ENCODE measurements at regions not wholly inside any gene's neighbourhood (a gene's known extent, or its start where the extent isn't known, plus 50 kb on each side); places are given as distances from the start of the nearest gene placed in this dataset.
"Not testable (repeated sequence)": the region's sequence is repeated elsewhere in the genome, so short reads cannot be mapped to it uniquely, and the experiment has no call there.

GRCh38 chr5:36739751-36740221 is 133.4 kb downstream of the SLC1A3 start:
- peak; percentile 56 for DNase-seq (ENCODE audit: extremely low read depth, low read depth)

DNA sequence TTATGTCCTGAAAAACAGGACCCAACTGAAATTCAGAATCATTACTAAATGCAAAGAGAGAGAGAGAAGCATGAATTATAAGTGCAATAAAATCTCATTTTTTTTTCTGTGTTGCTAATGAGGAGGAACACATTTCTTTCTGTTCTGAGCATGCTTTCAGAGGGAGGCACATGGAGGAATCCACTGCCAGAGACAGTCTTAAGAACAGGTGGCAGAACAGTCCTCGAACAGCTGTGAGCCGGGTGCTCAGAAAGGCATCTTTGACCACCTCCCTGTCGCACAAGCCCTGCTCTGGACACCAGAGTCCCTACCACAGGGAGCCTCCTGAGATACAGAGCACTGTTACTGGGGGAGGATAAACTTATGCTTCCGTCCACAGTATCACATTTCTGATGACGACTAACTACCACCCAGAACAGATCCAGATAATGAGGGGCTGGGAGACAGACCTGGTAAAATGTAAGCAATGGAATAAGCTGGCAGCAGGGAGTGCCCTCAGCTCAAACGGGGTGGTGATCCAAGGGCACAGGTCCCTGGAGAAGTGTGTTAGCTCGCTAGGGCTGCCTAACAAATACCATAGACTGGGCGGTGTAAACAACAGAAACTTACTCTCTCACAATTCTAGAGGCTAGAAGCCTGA is 134.0 kb downstream of the SLC1A3 start:
- DNase-seq (ENCODE audit: extremely low read depth, low read depth): no peak

- DNase-seq (ENCODE audit: extremely low read depth, low read depth): no peak
Observed at GRCh38 chr5:36741128-36741527, 134.7 kb downstream of the SLC1A3 start.

GRCh38 chr5:36743891-36744772 is 132.4 kb upstream of the NIPBL start:
- peak; percentile 78 for DNase-seq (ENCODE audit: extremely low read depth, low read depth)

DNA sequence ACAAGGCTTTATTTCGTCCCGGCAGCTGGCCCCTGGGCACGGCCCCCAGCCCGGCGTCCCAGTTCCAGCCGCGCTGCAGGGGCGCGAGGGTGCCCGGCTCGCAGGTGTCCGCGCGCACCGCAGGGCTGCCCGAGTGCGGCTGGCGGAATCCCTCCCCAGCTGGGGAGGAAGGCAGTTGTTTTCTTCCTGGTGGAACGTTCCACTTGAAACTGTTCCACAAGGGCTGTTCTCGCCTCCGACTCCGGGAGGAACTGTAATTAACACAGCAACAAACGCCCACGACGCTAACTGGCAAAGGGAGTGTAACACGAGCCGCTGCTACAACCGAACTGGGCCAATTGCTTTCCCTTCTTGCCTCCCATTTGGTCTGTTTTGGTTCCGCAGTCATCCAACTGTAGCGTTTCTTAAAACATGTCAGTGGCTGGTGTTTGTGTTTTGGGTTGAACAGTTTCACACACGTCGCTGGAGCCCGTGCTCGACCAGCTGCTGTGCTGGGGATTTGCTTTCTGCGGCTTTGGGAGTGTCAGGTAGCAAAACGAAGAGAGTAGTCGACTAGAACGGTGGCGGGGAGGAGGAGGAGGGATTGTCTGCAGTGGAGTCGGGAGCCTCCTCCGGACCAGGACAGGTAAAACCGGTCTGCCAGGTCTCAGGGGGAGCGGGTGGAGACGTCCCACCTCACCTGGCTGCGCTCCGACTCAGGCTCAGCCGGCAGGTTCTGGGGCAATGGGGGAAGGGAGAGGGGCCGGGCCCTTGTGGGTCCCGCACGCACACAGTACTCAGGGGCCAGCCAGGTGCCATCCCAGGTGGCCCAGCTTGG is 131.6 kb upstream of the NIPBL start:
- no peak for DNase-seq (ENCODE audit: extremely low read depth, low read depth)

GRCh38 chr5:36747794-36748193 is 128.8 kb upstream of the NIPBL start:
- DNase-seq (ENCODE audit: extremely low read depth, low read depth): not testable (repeated sequence)

DNA sequence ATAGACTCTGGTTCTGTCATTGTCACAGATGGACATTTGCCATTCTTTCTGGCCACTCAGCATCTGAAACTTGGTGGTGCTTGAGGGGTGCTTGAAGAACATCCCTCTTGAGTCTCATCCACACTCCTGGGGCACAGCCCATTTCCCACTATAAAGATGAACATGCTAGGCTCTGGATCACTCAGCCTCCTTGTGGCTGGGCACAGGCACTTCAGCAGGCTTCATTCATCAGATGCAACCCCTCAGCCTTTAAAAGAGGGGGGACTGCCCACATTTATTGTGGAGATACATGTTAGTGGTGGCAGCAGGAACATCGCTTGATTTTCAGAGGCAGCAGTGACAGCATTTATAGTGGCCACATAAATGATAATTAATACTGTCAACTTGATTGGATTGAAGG is 124.7 kb upstream of the NIPBL start:
- no peak for DNase-seq (ENCODE audit: extremely low read depth, low read depth)

GRCh38 chr5:36755342-36755741 is 121.2 kb upstream of the NIPBL start:
- DNase-seq (ENCODE audit: extremely low read depth, low read depth): no peak

- no peak for DNase-seq (ENCODE audit: extremely low read depth, low read depth)
Observed at GRCh38 chr5:36755920-36756488, 120.6 kb upstream of the NIPBL start.

- DNase-seq (ENCODE audit: extremely low read depth, low read depth): no peak
Observed at GRCh38 chr5:36756848-36757247, 119.7 kb upstream of the NIPBL start.

- no peak for DNase-seq (ENCODE audit: extremely low read depth, low read depth)
Observed at GRCh38 chr5:36759117-36759516, 117.5 kb upstream of the NIPBL start.

GRCh38 chr5:36763454-36763853 is 113.1 kb upstream of the NIPBL start:
- DNase-seq (ENCODE audit: extremely low read depth, low read depth): no peak

GRCh38 chr5:36765876-36766275 is 110.7 kb upstream of the NIPBL start:
- DNase-seq (ENCODE audit: extremely low read depth, low read depth): no peak

DNA sequence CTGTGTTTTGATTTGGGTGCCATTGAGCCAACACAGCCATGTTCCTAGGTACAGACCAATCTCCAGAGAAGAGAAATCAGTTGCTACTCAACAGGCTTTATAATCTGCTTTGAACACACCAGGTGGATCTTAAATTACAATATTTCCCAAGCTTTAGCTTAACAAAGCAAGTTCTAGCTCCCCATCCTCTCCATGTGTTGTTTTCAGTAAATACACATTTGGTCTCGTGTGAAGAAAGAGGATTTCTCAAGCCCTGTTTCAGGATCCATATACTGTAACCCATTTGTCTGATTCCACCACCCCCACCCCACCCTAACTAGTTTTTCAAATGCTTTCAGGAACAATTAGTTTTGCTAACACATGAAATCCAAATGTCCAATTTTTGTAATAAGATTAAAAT is 109.6 kb upstream of the NIPBL start:
- no peak for DNase-seq (ENCODE audit: extremely low read depth, low read depth)

DNA sequence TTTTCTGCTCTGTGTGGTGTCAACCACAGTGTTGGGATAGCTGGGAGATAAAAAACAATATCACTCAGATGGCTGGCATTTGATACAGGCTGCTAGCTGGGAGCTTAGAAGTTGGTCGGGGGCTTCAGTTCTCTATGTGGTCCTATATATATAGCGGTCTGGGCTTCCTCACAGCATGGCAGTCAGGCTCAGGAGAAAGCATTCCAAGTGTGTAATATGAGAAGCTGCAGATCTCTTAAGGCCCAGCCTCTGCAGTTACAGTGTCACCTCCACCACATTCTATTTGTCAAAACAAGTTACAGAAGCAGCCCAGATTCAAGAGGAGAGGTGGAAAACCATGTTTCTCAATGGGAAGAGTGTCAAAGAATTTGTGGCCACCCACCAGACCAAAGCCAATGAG is 108.1 kb upstream of the NIPBL start:
- no peak for DNase-seq (ENCODE audit: extremely low read depth, low read depth)

- DNase-seq (ENCODE audit: extremely low read depth, low read depth): no peak
Observed at GRCh38 chr5:36769129-36769770, 107.3 kb upstream of the NIPBL start.

- no peak for DNase-seq (ENCODE audit: extremely low read depth, low read depth)
Observed at GRCh38 chr5:36770125-36770524, 106.4 kb upstream of the NIPBL start.

- no peak for DNase-seq (ENCODE audit: extremely low read depth, low read depth)
Observed at GRCh38 chr5:36772276-36773140, 104.1 kb upstream of the NIPBL start.

DNA sequence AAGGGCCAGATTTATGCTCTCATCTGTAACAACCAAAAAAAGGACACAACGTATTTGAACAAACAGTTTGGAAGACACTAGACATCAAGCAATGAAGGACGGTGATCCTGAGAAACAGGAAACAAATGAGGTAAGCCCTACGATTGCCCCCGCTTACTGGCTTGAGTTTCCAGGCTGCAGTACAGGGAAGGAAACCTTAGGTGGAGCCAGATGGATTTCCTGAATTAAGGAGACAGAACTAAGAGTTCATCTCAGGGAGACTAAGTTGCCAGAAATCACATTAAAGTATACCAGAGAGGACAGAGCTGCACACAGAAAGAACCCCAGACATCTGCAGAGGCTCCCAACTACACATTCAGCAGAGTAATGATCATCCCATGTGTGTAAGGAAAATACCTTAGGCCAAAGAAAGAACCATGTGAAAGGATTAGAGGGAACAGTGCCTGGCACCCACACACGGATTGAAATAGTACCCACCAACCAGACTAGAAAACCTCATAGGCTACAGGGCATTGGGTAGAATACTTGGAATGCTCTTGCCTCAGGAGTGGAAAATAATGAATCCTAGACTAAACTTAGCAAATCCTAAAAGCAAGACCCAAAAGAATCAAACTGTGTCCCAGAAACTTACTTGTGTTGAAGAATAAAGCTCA is 99.3 kb upstream of the NIPBL start:
- peak; percentile 25 for DNase-seq (ENCODE audit: extremely low read depth, low read depth)

Measured in NCI-H460 (cell line).